A673 (cell line): ENCODE measurements at regions not wholly inside any gene's neighbourhood (a gene's known extent, or its start where the extent isn't known, plus 50 kb on each side); places are given as distances from the start of the nearest gene placed in this dataset.

Experiments
- BruUV-seq: library from RNA; stranded (reverse); fragments of 400-500 nt; replicated peaks from 2 replicates; lab custom pipeline; 2021; lab: Mats Ljungman, UMichigan
- CTCF ChIA-PET: fragments of 300-600 bp; sonication (Branson Sonifier 250); formaldehyde crosslinking; loops from one replicate; lab custom pipeline; 2022; ENCODE audit warnings: antibody characterized with exemption; lab: Charles Lee
- POLR2A ChIA-PET: fragments of 300-600 bp; sonication (Branson Sonifier 250); formaldehyde crosslinking; loops from one replicate; lab custom pipeline; 2022; ENCODE audit warnings: antibody characterized with exemption; ENCODE audit not compliant: low non-redundant PET; lab: Charles Lee
- DNase-seq: peaks from one replicate; pipeline ENCODE4 v3.0.0-alpha.2; 2015; ENCODE audit warnings: low spot score
- H3K27ac ChIP-seq: fragments of 200-600 bp; sonication (generic); 2 replicates; pipeline ENCODE4 v1.5.1; 2016; ENCODE audit warnings: mixed run types, low read depth, mild to moderate bottlenecking, mixed read lengths, antibody characterized with exemption, low read length; ENCODE audit not compliant: poor library complexity, severe bottlenecking
- H3K27me3 ChIP-seq: fragments of 200-600 bp; sonication (generic); replicated peaks from 2 replicates; pipeline ENCODE4 v1.6.1; 2017; ENCODE audit warnings: mixed run types, low read depth, mild to moderate bottlenecking, mixed read lengths, antibody characterized with exemption, low read length; ENCODE audit not compliant: insufficient read depth, poor library complexity
- H3K36me3 ChIP-seq: fragments of 200-600 bp; sonication (generic); 2 replicates; pipeline ENCODE4 v1.6.1; 2016; ENCODE audit warnings: mixed run types, mild to moderate bottlenecking, mixed read lengths, antibody characterized with exemption, low read length; ENCODE audit not compliant: insufficient read depth, poor library complexity, severe bottlenecking
- H3K4me1 ChIP-seq: fragments of 200-600 bp; sonication (generic); 2 replicates; pipeline ENCODE4 v1.6.1; 2017; ENCODE audit warnings: mixed run types, mild to moderate bottlenecking, mixed read lengths, antibody characterized with exemption, low read length; ENCODE audit not compliant: insufficient read depth, poor library complexity, severe bottlenecking
- H3K4me3 ChIP-seq: fragments of 200-600 bp; sonication (generic); 2 replicates; pipeline ENCODE4 v1.5.1; 2016; ENCODE audit warnings: low read depth, mixed run types, mild to moderate bottlenecking, mixed read lengths, low read length; ENCODE audit not compliant: poor library complexity, severe bottlenecking
- H3K9me3 ChIP-seq: fragments of 200-600 bp; sonication (generic); 2 replicates; pipeline ENCODE4 v1.6.1; 2016; ENCODE audit warnings: mixed run types, low read depth, mild to moderate bottlenecking, mixed read lengths, antibody characterized with exemption, low read length; ENCODE audit not compliant: poor library complexity, severe bottlenecking
- EZH2 ChIP-seq: fragments of 200-600 bp; sonication (generic); IDR thresholded peaks from 2 replicates; pipeline ENCODE4 v1.6.1; 2017; ENCODE audit warnings: borderline replicate concordance, low read depth, mild to moderate bottlenecking, mixed read lengths, antibody characterized with exemption, low read length; ENCODE audit not compliant: poor library complexity, severe bottlenecking
- intact Hi-C: fragments of 100-400 bp; cut with micrococcal nuclease; formaldehyde crosslinking; loops from one replicate; pipeline ENCODE4 v1.10.0; 2022; ENCODE audit not compliant: unreplicated experiment
- TF ChIP-seq, protein P1 (sequence below): fragments of 300-800, 200-600 bp; sonication (generic); conservative IDR thresholded peaks from 2 replicates; pipeline ENCODE4 v1.5.1; 2017; ENCODE audit warnings: low read depth, mild to moderate bottlenecking, antibody characterized with exemption, low read length, moderate library complexity, mixed read lengths

DNA sequence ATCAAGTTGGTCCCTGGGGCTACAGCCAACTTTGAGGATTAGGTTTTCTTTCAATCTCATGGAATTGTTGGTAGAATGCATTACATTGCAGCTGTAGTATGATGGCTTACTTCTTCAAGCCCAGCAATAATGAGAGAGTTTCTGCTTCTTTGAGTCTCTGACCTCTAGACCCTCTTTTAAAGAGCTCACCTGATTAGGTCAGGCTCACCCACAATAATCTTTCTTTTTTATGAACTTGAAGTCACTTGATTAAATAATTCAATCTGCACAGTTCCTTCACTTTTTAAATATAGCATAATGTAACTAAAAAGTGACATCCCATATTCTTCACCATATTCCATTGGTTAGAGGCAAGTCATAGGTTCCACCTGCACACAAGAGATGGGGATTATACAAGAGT is 547.5 kb upstream of the CT83 start:
- Histone ChIP-seq H3K27me3 (no peaks in the 10 kb centered on the region), H3K4me3 (no peak overlapping the region), H3K9me3 (peaks cover 4% of the 10 kb centered on the region), H3K36me3 (no peaks in the 10 kb centered on the region), H3K27ac (no peak overlapping the region), H3K4me1 (no peaks in the 10 kb centered on the region)
- ChIA-PET CTCF (no interaction called here), POLR2A (no interaction called here)
- intact Hi-C loops: no loop called here
- no peak for DNase-seq
- TF ChIP-seq EZH2: no peak
- TF ChIP-seq, protein P1, sequence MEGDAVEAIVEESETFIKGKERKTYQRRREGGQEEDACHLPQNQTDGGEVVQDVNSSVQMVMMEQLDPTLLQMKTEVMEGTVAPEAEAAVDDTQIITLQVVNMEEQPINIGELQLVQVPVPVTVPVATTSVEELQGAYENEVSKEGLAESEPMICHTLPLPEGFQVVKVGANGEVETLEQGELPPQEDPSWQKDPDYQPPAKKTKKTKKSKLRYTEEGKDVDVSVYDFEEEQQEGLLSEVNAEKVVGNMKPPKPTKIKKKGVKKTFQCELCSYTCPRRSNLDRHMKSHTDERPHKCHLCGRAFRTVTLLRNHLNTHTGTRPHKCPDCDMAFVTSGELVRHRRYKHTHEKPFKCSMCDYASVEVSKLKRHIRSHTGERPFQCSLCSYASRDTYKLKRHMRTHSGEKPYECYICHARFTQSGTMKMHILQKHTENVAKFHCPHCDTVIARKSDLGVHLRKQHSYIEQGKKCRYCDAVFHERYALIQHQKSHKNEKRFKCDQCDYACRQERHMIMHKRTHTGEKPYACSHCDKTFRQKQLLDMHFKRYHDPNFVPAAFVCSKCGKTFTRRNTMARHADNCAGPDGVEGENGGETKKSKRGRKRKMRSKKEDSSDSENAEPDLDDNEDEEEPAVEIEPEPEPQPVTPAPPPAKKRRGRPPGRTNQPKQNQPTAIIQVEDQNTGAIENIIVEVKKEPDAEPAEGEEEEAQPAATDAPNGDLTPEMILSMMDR: no peak
- no TSS peak for BruUV-seq

GRCh38 chrX:117002981-117003380 is 540.2 kb upstream of the CT83 start:
- POLR2A ChIA-PET: no interaction called here
- H3K36me3 ChIP-seq: no peaks in the 10 kb centered on the region
- DNase-seq: no peak
- intact Hi-C loops: no loop called here
- H3K4me3 ChIP-seq: no peak overlapping the region
- no peaks in the 10 kb centered on the region for H3K9me3 ChIP-seq
- TF ChIP-seq, protein P1: no peak
- no peak for TF ChIP-seq EZH2
- H3K4me1 ChIP-seq: no peaks in the 10 kb centered on the region
- CTCF ChIA-PET: no interaction called here
- no peak overlapping the region for H3K27ac ChIP-seq
- no TSS peak for BruUV-seq
- H3K27me3 ChIP-seq: no peaks in the 10 kb centered on the region

DNA sequence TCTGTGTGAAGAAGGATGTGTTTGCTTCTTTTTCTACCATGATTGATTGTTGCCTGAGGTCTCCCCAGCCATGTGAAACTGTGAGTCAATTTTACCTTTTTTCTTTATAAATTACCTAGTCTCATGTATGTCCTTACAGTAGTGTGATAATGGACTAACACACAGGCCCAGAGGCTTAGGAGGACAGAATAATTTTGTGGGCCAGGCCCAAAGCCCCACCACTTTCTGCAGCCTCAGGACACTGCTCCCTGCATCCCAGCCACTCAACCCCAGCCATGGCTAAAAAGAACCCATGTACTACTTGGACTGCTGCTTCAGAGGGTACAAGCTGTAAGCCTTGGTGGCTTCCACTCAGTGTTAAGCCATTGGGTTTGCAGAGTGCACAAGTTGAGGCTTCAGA is 512.7 kb upstream of the CT83 start:
- ChIA-PET POLR2A (no interaction called here), CTCF (no interaction called here)
- Histone ChIP-seq H3K27me3 (no peaks in the 10 kb centered on the region), H3K4me3 (no peak overlapping the region), H3K9me3 (no peaks in the 10 kb centered on the region), H3K27ac (no peak overlapping the region), H3K4me1 (no peaks in the 10 kb centered on the region), H3K36me3 (no peaks in the 10 kb centered on the region)
- TF ChIP-seq EZH2: no peak
- TF ChIP-seq, protein P1: no peak
- intact Hi-C loops: no loop called here
- BruUV-seq: no TSS peak
- DNase-seq: no peak
